ENCODE measurements at regions not wholly inside any gene's neighbourhood (a gene's known extent, or its start where the extent isn't known, plus 50 kb on each side); places are given as distances from the start of the nearest gene placed in this dataset.

- TF ChIP-seq REST (IDR thresholded peaks at IDR 0.05; ENCODE audit: insufficient read depth in 1 of 2, low read depth in 2 of 2, low read length in 2 of 2) (no peak), TAF1 (IDR thresholded peaks at IDR 0.05; ENCODE audit: borderline replicate concordance, insufficient read depth, low read length) (no peak), POLR2AphosphoS5 (IDR thresholded peaks at IDR 0.05; ENCODE audit: low read depth, low read length) (no peak)
These were observed 192.3 kb downstream of the HS3ST3A1 start for GRCh38 chr17:13409455-13409854.
